22Rv1 (cell line): ENCODE measurements at regions not wholly inside any gene's neighbourhood (a gene's known extent, or its start where the extent isn't known, plus 50 kb on each side); places are given as distances from the start of the nearest gene placed in this dataset.

Experiments used
- CTCF ChIP-seq: fragments of 450-650 bp; IDR thresholded peaks from 2 replicates; pipeline ENCODE4 v1.5.1; 2017; ENCODE audit warnings: mild to moderate bottlenecking
- ZFX ChIP-seq: fragments of 450-650 bp; IDR thresholded peaks from 2 replicates; pipeline ENCODE4 v1.6.1; 2017; ENCODE audit warnings: antibody characterized with exemption, borderline replicate concordance

- TF ChIP-seq CTCF (no peak), ZFX (no peak)
Observed at GRCh38 chr2:142495141-142495540, 364.3 kb upstream of the LRP1B start.
